ENCODE measurements at regions not wholly inside any gene's neighbourhood (a gene's known extent, or its start where the extent isn't known, plus 50 kb on each side); places are given as distances from the start of the nearest gene placed in this dataset.

- no peak for TF ChIP-seq POLR2A (IDR thresholded peaks at IDR 0.05)
- TF ChIP-seq CTCF (IDR thresholded peaks at IDR 0.05) = no peak
These were observed 101.7 kb upstream of the IL6 start for GRCh38 chr7:22625251-22625650.

Measured in body of pancreas (tissue), 4 donors.